ENCODE measurements at regions not wholly inside any gene's neighbourhood (a gene's known extent, or its start where the extent isn't known, plus 50 kb on each side); places are given as distances from the start of the nearest gene placed in this dataset.

DNA sequence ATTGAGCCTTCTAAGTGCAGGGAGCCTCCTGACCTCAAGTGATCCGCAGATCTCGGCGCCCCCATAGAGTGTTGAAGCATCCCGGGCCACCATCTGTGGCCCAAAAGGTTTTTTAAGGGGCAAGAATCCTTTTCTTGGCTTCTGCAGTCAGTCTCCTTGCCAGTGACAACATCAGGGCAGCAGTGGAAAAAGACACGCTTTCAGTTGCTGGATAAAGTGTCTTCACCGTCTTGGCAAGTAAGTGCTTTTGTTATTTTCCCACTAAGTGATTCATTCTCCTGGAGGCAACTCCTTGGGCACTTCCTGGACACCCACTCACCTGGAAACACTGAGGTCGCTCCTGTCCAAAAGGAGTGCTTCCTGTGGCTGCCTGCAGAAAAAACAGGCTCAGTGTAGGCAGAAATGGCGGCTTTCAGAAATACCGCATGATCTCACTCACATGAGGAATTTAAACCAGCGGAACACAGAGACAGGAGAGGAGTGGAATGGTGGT, 71.7 kb upstream of the ABHD2 start:
- peak overlapping the region; percentile 82 to 92 (median 87) for H3K27ac ChIP-seq (replicated peaks in 1 of 4)
- no peaks in the 10 kb centered on the region for H3K27me3 ChIP-seq
- DNase-seq (ENCODE audit: extremely low spot score) = no peak
- H3K4me1 ChIP-seq = peaks cover 33 to 55% (median 54%) of the 10 kb centered on the region in 4 donors
- H3K36me3 ChIP-seq = no peaks in the 10 kb centered on the region
- intact Hi-C loops (cut with DNase I) = loop anchor here (2.0 kb wide), 1 partner anchor 112 kb away; no protein-coding TSS in a partner anchor
- H3K4me3 ChIP-seq = peak overlapping the region in 2 of 4 donors; percentile 43 to 46
- TF ChIP-seq POLR2A (IDR thresholded peaks at IDR 0.05; ENCODE audit: low read depth) = no peak
- no peak for TF ChIP-seq EP300 (IDR thresholded peaks at IDR 0.05)
- peak; percentile 51 to 57 for TF ChIP-seq POLR2AphosphoS5 (IDR thresholded peaks at IDR 0.05)
- TF ChIP-seq, protein P1, sequence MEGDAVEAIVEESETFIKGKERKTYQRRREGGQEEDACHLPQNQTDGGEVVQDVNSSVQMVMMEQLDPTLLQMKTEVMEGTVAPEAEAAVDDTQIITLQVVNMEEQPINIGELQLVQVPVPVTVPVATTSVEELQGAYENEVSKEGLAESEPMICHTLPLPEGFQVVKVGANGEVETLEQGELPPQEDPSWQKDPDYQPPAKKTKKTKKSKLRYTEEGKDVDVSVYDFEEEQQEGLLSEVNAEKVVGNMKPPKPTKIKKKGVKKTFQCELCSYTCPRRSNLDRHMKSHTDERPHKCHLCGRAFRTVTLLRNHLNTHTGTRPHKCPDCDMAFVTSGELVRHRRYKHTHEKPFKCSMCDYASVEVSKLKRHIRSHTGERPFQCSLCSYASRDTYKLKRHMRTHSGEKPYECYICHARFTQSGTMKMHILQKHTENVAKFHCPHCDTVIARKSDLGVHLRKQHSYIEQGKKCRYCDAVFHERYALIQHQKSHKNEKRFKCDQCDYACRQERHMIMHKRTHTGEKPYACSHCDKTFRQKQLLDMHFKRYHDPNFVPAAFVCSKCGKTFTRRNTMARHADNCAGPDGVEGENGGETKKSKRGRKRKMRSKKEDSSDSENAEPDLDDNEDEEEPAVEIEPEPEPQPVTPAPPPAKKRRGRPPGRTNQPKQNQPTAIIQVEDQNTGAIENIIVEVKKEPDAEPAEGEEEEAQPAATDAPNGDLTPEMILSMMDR (IDR thresholded peaks at IDR 0.05) = no peak
- 62% methylated on average over 9 of the region's 10 CpGs for WGBS
- no peaks in the 10 kb centered on the region for H3K9me3 ChIP-seq

DNA sequence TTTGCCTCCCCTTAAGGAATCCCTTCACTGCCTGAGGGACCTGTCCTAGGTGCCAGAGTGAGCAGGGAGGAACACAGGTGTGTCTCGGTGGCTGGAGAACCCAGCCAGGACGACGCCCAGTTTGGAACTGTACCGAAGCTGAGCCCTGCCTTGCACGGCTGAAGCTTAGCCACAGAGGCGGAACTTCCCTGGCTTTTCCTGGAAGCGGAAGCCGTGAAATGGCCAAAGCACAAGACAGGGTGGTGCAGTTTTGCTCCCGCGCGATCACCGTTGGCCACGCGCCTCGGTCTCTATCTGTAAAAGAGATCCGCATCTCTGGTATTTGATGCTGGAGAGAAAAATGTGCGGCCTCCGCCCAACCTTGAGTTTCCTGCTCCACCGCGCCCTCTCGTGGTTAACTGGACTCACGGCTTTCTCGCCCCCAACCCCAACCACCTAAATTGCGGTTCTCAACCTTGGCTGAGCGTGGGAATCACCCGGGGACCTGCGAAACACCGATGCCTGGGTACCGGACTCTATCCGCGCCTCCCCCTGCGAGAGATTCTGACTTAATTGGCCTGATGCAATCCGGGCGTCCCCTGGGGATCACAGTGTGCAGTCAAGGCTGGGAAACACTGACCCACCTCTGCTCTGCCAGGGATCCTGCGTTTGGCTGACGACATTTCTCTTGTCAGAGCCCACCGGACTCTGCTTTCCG, 70.7 kb upstream of the ABHD2 start:
- H3K4me3 ChIP-seq = peak overlapping the region; percentile 26 to 46 (median 36)
- DNase-seq (ENCODE audit: extremely low spot score) = peak; percentile 94
- H3K9me3 ChIP-seq = no peaks in the 10 kb centered on the region
- intact Hi-C loops (cut with DNase I) = loop anchor here (2.0 kb wide), 1 partner anchor 113 kb away; no protein-coding TSS in a partner anchor
- 6% methylated on average over 38 of the region's 38 CpGs for WGBS
- no peaks in the 10 kb centered on the region for H3K27me3 ChIP-seq
- H3K4me1 ChIP-seq = peaks cover 42 to 65% (median 63%) of the 10 kb centered on the region in 4 donors
- no peaks in the 10 kb centered on the region for H3K36me3 ChIP-seq
- TF ChIP-seq, protein P1 (IDR thresholded peaks at IDR 0.05) = peak; percentile 76 to 80 (median 77)
- no peak for TF ChIP-seq EP300 (IDR thresholded peaks at IDR 0.05)
- peak overlapping the region; percentile 82 to 92 (median 87) for H3K27ac ChIP-seq (replicated peaks in 1 of 4)

DNA sequence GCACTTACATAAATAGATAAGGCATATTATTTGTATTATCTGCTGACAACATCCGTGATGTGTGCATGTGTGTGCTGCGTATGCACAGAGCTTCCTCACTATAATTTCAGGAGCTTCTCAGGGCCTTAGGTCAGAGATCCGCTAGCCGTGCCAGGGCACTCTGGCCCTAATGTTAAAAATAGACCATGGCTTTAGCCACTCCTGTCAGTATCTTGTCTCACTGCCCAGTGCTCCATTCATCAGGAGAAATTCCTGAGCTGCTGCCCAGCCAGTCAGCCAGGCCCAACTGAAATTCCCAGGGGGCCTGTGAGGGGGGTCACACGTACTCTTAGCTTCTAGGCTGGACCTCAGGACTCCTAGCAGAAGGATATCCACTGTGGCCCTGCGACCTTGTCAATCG, 70.0 kb upstream of the ABHD2 start:
- TF ChIP-seq POLR2A (IDR thresholded peaks at IDR 0.05; ENCODE audit: low read depth) (no peak), POLR2AphosphoS5 (IDR thresholded peaks at IDR 0.05) (peak in 1 of 2 donors; percentile 24)
- TF ChIP-seq, protein P1 (IDR thresholded peaks at IDR 0.05) = no peak
- DNase-seq (ENCODE audit: extremely low spot score) = no peak
- no peaks in the 10 kb centered on the region for H3K36me3 ChIP-seq
- peak overlapping the region; percentile 82 to 92 (median 87) for H3K27ac ChIP-seq (replicated peaks in 1 of 4)
- H3K4me1 ChIP-seq = peaks cover 42 to 68% (median 65%) of the 10 kb centered on the region in 4 donors
- H3K9me3 ChIP-seq = no peaks in the 10 kb centered on the region
- no peaks in the 10 kb centered on the region for H3K27me3 ChIP-seq
- WGBS = 23% methylated on average over 6 of the region's 7 CpGs
- intact Hi-C loops (cut with DNase I) = no loop called here
- peak overlapping the region in 1 of 4 donors; percentile 43 for H3K4me3 ChIP-seq

DNA sequence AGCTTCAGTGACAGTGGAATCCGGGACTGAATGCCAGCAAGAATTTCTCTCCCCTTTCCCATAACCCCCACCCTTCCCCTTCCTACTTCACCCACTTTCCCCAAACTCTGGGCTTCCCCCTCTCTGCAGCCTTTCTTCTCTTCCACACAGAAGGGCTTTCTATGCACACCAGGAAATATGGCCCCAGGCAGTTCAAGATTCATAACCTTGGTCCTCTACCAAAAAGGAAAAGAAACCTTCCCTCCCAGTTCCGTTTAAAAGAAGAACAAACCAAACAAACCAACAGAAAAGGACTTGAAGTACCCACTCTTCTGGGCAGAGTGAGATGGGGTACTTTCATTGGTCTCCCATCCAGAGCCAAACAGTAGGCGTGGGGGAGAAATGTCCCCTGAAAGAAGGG, 68.8 kb upstream of the ABHD2 start:
- intact Hi-C loops (cut with DNase I) = no loop called here
- Histone ChIP-seq H3K9me3 (no peaks in the 10 kb centered on the region), H3K27me3 (no peaks in the 10 kb centered on the region), H3K4me3 (no peak overlapping the region), H3K27ac (replicated peaks in 1 of 4) (peak overlapping the region; percentile 82 to 92 (median 87)), H3K36me3 (no peaks in the 10 kb centered on the region), H3K4me1 (peaks cover 42 to 68% (median 65%) of the 10 kb centered on the region in 4 donors)
- 46% methylated on average over 3 of the region's 3 CpGs for WGBS
- TF ChIP-seq EP300 (IDR thresholded peaks at IDR 0.05) (no peak), POLR2A (IDR thresholded peaks at IDR 0.05; ENCODE audit: low read depth) (no peak), POLR2AphosphoS5 (IDR thresholded peaks at IDR 0.05) (no peak)
- TF ChIP-seq, protein P1 (IDR thresholded peaks at IDR 0.05) = no peak
- no peak for DNase-seq (ENCODE audit: extremely low spot score)

Data from esophagus muscularis mucosa (tissue), 4 donors.